Stimulated activated CD8-positive, alpha-beta memory T cell treated with anti-CD3 and anti-CD28 coated beads, Interleukin-15, amount 100 ng/mL, for 24 hours (primary cell): ENCODE measurements at regions not wholly inside any gene's neighbourhood (a gene's known extent, or its start where the extent isn't known, plus 50 kb on each side); places are given as distances from the start of the nearest gene placed in this dataset.
"Not testable (repeated sequence)": the region's sequence is repeated elsewhere in the genome, so short reads cannot be mapped to it uniquely, and the experiment has no call there.

Experiments
- DNase-seq: peaks from one replicate; pipeline ENCODE4 v3.0.0-alpha.2; 2020; ENCODE audit warnings: low read depth

DNA sequence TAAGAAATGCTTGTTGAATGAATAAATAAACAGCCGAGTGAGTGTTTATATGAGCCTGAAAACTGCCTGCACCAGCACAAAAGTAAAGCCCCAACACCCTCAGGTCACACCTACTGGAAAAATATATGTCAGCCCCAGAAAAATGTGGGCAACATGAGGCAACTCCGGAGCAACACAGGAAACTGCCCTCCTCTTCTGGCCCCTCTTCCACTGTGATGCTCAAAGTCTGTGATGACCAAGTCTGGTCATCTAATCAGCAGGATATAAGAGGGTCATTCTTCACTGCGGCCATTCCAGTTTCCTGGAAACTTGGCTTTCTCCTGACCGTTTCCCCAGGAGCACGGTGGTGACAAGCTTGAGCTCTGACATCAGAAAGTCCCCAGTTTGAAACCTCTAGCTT lies 159.6 kb upstream of the PZP start:
- no peak for DNase-seq

DNA sequence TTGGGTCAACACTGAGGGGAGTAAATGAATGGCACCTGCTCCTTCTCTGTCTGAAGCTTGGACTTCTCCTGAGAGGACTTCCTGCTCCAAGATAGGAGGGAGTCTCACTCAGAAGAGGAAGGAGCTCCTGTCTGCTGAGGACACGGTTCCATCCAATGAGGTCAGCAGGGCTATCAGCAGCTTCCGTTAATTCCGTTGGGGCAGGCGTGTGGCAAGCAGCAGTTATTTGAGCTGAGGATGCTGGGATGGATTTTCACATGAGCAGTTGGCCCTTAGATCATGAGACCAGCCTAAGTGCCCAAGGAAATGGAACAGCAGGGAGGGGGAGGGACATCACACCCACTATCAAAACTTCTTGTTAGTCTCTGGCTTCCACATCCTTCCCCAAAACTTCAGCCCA lies 159.0 kb upstream of the PZP start:
- DNase-seq = no peak

DNA sequence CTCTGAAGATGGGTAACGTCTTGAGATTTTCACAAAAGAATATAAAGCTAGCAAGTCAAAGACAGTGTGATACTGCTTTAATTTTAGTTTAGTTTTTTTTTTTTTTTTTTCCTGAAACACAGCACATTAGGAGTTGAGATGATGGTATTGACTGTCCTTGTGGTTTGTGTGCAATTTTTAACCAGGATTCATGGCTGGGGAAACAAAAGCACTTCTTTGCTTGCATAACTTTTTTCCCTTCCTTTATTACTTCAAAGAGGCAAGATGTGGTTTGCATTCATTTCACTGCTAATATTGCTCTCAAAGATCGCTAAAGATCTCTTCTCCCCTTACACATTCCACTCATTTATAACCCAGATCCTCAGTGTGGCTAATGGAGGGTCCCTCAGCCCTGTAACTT lies 157.1 kb upstream of the PZP start:
- DNase-seq = no peak

DNA sequence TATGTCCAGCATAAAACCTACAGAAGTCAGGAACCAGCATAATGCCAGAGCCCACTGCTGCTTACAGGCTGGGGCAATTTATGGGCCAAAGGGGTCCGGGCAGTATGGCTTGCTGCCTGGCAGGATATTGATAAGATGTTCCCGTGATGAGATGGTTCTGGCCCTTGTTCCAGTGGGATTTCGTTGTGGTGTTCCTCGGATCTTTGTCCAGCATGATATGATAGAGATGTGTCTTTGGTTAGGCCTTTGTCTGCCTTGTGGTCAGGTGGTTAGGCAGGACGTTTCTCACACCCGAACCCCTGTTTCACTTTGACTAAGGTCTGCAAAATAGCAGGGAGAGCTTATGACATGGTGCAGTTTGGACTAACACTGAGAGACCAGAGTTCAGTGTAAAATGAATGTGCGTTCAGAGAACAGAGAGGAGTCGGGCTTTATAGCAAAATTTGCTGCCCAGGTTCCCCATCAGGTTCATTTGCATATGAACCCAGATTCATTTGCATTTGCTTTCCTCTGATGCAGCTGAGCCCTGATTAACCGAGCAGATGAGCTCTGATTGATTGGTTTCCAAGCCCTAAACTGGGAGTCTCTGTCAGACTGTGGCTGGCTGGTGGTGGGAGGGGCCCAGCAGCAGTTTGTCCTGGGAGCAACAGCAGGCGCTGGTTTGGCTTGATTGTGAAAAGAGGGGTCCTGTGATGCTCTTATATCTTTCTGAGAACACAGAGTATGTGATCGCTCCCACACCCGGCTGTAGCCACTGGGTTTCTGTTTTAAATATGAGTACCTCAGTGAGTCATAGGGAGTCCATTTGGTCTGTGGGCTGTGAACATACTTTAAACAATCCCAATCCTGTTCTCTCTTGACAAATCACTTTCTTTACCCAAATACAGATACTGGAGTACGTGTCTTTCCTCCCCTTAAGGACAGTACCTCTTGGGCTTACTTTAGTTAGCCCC lies 156.3 kb upstream of the PZP start:
- DNase-seq = peak; percentile 5

DNA sequence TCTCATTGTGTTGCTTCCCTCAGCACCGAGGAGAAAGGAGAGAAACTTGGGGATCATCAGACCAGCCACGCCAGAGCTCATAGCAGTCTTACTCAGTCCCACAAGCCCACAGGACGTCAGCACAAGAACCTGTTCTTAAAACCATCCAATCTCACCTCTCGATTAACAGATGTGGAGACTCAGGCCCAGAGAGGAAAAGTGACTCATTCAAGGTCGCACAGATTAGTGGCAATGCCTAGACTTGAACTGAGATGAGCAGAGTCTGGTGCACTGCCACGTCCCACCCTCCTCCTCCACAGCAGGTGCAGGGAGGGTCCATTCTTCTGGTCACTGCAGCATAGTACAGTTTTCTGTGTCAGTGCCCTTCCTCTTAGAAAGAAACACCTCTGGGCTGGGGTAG lies 154.9 kb upstream of the PZP start:
- no peak for DNase-seq

DNA sequence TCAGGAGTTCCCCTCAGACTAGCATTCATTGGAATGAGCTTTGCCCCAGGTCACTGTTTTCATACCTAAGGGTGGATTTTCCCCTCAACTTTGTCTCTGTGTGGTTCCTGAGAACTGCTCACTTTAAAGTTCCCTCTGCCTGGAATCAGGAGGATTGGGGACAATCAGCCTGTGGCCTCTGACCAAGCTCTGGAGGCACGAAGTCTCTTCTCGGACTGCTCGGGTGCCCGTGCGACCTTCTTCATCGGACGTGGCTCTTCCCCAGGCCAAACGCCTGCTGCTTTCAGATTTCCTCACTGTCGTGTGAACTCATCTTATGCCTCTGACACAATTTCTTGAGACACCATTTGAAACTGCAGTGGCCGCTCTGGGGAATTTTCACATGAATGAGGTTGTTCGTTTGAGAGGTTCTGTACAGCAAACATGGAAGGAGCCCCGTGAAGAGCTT lies 153.7 kb upstream of the PZP start:
- DNase-seq = no peak

DNA sequence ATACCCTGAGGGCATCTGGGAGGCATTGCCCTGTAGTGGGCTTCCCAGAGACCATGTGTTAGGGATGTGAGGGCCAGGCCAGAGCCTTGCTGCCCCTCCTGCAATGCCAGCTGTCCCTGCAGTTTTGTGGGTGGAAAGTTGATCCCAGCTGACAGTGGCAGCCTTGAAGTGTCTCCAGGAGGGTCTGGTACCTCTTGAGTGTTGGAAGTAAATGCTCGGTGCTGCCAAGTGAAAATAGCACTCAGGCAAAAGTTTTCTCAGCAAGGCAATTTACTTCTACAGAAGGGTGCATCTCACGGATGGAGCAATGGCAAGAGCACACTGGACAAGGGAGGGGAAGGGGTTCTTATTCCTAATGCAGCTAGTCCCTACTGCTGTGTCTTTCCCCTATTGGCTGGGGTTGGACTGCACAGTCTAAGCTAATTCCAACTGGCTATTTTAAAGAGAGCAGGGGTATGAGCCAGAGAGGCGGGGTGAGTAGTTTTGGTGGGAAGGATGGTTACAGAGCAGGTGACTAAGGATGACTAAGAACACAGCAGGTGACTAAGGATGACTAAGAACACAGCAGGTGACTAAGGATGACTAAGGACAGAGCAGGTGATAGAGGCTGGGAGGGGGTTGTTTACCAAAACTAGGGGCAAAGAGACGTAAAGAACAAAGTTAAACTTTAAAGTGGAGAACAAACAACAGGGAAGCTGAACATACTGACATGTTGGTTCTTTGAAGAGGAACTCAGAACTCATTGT lies 146.0 kb upstream of the PZP start:
- DNase-seq = not testable (repeated sequence)

DNA sequence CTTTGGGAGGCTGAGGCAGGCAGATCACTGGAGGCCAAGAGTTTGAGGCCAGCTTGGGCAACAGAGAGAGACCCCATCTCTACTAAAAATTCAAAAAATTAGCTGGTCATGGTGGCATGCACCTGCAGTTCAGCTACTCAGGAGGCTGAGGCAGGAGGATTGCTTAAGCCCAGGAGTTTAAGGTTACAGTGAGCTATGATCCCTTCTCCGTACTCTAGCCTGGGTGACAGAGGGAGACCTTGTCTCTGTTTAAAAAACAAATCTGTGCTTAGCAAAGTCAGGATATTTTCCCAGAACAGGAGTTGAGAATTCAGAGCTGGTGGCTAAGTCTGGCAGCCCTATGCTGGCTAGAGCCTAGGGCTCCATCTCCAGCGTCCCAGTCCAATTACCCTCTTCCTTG lies 142.9 kb upstream of the PZP start:
- DNase-seq = no peak

DNA sequence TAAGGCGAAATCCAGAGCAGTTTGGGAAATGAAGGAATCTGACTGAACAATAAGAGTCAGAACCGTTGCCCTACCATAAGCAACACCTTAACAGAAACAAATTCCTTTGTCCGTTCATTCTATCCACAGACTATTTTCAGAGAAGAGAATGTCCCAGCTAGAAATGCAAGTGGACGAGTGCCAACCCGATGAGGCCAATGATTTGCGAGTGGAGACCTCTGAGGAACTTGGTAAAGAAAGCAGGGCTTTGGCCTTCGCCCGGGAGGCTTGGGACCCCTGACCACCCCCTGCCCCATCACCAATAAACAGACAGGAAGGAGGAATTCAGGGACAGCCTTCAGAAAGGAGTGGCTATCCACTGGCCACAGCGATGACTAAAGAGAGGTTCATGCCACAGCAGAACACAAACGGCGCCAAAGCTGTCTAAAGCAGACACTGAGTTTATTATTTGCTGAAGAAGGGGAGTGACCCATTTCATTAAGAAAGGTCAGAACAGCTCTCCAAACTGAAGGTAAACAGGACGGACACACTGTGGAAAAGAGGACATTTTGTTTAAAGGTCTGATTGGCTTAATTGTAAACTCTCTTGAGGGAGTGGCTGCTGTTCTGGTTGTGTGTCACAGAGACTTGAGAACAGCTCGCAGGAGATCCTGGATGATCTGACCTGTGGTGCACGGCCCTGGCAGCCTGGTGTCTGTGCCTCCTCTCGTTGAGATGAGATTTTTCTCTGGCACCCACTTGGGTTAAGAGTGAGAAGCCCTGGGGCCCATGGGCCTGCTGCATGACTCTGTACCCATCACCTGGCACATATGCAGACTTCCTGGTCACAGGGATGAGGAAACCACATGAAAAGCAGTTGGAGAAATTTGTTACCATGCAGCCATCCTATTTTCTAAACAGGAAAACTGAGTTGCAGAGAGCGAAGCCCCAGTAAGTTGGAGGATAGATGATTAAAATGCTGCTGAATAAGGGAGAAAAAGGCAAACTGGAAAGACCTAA lies 142.0 kb upstream of the PZP start:
- no peak for DNase-seq

DNA sequence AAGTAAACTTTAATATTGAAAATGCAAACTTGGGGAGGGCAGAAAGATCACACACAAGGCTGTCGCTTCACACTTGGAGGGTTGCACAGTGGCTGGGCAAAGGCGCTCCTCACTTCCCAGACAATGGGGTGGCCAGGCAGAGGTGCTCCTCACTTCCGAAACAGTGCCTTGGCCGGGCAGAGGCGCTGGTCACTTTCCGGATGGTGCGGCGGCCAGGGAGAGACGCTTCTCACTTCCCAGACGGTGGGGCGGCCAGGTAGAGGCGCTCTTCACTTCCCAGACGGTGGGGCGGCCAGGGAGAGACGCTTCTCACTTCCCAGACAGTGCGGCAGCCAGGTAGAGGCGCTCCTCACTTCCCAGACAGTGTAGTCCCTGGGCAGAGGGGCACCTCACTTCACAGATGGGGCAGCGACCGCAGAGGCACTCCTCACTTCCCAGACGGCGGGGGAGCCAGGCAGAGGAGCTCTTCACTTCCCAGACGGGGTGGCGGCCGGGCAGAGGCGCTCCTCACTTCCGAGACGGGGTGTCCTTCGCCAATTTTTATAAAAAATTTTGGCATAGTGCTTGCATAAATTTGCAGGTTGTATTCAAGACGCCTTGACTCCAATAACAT lies 140.8 kb upstream of the PZP start:
- no peak for DNase-seq

DNA sequence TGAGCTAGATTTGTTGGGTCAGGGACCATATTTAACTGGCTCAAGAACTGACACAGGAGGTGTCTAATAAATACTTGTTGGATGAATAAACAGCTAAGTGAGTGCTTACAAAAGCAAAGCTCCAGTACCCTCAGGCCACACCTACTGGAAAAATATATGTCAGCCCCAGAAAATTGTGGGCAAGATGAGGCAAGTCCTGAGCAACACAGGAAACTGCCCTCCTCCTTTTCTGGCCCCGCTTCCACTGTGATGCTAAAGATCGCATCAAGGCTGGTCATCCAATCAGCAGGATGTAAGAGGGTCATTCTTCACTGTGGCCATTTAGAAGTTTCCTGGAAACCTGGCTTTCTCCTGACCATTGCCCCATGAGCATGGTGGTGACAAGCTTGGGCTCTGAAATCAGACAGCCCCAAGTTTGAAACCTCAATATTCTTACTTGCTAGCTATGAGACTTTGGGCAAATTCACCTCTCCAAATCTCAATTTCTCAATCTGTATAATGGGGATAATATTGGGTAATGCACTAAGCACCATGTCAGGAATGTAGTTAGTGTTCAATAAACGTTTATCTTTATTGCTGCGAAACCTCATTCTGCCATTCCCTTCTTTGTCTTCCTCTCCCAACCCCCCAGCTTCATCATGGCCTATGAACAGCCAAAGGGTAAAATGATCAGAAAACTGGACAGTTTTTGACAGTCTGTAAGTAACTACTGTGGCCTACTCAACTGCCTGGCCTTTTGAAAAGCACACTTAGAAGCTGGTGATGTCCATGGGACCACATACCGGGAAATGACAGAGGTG lies 139.3 kb upstream of the PZP start:
- DNase-seq = no peak

DNA sequence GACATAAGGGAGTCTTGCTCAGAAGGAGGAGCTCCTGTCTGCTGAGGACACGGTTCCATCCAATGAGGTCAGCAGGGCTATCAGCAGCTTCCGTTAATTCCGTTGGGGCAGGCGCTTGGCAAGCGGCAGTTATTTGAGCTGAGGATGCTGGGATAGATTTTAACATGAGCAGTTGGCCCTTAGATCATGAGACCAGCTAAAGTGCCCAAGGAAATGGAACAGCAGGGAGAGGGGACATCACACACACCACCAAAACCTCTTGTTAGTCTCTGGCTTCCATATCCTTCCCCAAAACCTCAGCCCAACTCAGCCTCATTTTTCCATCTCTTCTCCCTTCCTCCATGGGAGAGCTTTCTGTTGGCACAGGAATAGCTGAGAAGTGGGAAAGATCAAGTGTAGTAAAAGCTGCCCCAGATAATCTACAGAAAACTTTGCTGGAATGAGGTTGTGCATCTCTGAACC lies 138.7 kb upstream of the PZP start:
- DNase-seq = no peak

DNA sequence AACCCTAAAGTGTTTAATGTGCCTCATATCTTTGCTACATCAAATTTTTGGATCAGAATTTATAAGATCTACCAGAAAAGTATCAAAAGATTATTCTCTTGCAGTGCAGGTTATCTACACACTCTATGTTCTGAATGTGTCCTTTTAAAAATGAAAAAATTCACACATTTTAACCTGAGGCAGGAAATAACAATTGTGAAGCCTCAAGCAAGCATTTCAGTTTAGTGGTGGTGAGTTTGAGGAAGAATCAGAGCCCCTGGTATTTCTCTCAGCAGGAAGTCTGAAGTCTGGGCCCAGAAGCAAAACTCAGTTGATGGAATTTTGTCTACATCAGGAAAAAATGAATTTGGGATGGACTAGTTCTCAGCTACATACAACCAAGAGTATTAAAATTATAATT lies 137.0 kb upstream of the PZP start:
- DNase-seq = no peak

DNA sequence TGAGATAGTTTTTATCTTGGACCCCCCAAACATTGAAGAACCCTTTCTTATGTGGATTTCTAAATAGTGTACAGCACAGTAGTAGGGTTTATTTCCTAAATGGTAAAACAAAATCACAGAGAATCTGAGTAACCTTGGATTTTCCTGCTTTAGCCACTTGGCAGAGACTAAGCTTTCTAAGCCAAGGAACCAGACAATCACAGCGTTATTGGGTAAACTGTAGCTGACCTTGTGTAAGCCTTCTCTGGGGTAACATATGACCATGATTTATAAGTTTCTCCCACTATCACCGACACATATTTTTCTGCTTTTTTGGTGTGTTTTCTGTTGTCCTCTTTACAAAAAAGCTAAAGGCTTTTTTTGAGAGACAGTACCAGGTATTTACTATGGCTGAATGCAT lies 136.3 kb upstream of the PZP start:
- DNase-seq = no peak

DNA sequence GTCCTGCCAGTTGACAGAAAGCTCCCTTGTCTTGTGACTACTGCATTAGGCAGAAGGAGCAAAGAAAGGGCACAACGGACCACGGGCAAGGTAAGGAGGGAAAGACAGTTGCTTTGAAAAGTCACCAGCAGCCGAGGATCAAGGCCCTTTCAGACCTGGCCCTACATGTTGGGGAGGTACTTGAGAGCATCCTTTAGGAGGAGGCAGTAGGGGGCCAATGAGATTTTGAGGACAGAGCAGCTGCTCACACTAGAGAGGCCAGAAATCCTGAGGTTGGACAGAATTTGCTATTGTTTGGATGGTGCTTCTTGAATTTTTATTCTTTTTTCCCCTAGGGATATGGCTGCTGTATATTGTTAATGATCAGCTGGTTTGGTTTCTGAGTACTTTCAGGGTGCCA lies 135.5 kb upstream of the PZP start:
- DNase-seq = no peak

DNA sequence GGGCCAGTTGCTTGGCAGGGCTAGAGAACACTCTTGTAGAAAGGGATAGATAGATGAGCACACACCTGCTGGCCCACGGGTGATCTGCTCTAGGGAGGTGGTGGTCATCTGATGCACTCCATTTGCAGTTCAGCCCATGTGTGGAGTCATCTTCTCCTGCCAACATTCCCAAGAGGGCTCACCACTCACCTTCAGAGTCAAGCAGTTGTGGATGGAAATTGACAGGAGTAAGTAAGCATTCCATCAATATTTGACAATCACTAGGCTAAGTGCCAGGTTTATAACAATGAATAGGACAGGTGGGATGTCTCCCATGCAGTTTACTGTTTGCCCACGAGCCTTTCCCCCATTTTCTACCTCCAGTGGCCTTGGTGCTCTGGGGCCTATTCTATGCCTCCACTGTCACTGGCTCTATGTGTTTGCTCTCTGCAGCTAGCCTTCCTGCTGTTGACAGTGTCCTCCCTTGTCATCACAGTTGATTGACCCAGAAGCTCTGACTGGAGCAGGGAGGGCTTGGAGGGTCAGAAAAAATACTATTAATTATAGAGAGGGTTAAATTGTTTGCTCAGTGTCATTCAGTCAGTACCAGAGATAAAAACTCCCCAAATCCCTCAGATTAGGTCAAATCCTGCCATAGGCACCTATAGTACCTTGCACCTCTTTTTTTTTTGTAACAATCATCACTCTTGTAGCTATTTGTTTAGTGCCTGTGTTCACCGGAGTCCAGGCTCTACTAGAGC lies 134.6 kb upstream of the PZP start:
- no peak for DNase-seq

DNA sequence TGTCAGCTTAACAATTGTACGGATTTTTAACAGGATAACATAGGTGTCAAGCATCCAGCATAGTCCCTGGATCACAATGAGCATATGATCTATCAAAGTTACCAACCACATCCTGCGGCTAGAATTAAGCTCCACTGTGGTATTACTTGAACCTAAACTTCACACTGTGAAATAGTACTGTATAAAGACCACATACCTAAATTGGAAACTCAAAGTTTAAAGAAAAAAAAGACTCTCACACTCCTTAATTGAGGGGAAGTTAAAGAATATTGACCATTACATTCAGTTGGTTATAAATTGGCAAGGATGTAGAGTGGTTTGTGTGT lies 133.0 kb upstream of the PZP start:
- no peak for DNase-seq

DNA sequence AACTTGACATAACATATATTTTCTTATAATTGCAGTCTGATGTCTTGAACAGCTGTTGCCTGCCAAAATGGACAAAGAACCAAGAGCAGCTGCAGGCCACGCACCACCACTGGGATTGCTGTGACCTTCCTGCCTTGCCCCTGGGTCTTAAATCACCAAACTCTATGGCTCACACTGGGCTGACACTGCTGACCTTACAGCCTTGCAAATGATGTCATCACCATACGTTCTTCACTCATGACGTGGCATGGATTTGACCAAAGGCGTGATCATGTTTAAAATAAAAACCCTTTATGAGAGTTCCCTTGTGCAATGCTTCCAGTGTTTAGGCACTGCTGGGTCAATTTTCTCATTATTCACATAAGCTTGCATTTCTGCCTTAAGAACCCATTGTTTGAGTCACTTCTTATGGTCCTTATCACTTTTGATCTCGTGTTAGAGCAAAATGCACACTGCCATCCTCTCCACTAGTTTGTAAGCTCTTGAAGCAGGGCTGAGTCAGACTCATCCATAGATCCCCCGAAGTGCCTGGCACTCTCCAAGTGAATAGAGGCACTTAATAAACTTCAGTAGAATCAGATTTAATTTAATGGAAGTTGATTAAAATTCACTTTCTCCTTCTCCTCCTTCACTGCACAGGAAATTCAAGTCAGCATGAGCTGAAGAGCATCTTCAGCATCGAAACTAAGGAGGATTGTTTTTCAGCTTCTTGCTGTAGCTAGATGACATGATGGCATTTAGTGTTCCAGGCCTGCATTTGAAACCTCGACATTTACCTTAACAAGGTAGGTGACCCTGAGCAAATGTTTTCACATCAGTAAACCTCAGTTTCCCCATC lies 132.4 kb upstream of the PZP start:
- no peak for DNase-seq

DNA sequence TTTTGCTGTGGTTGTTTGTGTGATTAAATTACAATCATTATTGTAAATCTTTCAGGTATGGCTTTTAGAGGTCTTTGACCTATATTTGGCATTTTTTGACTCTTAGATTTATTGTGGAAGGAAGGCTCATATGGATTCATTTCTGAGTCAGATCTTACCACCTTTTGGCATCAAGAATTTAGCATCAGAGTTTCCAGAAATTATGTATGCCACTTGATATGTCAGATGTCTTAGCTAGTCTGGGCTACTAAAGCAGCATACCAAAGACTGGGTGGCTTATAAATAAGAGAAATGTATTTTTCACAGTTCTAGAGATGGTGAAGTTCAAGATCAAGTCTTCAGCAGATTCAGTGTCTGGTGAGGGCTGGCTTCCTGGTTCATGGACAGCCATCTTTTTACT lies 129.5 kb upstream of the PZP start:
- DNase-seq = no peak
